Breast epithelium (tissue), 4 donors: ENCODE measurements at regions not wholly inside any gene's neighbourhood (a gene's known extent, or its start where the extent isn't known, plus 50 kb on each side); places are given as distances from the start of the nearest gene placed in this dataset.

Source experiments
- DNase-seq, 2 donors: peaks; one replicate each; pipeline ENCODE4 v3.0.0-alpha.2; 2019; ENCODE audit warnings: low spot score in 2 of 2
- H3K27ac ChIP-seq, 2 donors: fragments of 200-600 bp; sonication (generic) in 1 of 2; one replicate each; pipeline ENCODE4 v1.5.1; 2016 to 2019; ENCODE audit warnings: mild to moderate bottlenecking in 1 of 2
- H3K27me3 ChIP-seq, 2 donors: fragments of 200-600 bp; sonication (generic) in 1 of 2; one replicate each; pipeline versions ENCODE4 v1.5.1 to v1.6.0; 2017 to 2019; ENCODE audit warnings: control low read depth in 1 of 2, mild to moderate bottlenecking in 1 of 2
- H3K36me3 ChIP-seq: fragments of 200-600 bp; one replicate; pipeline ENCODE4 v1.5.1; 2019
- H3K4me1 ChIP-seq, 2 donors: fragments of 200-600 bp; sonication (generic); one replicate each; pipeline ENCODE4 v1.5.1; 2016 to 2019; ENCODE audit warnings: control low read depth in 1 of 2
- H3K4me3 ChIP-seq, 3 donors: fragments of 200-600 bp; sonication (generic); 1 replicate in 2 of 3; 2 replicates in 1 of 3; pipeline ENCODE4 v1.5.1; 2016 to 2019; ENCODE audit warnings: mild to moderate bottlenecking in 3 of 3, moderate library complexity in 2 of 3
- H3K9me3 ChIP-seq, 2 donors: fragments of 200-600 bp; sonication (generic) in 1 of 2; one replicate each; pipeline ENCODE4 v1.5.1; 2016 to 2019; ENCODE audit warnings: control low read depth in 1 of 2
- CTCF ChIP-seq, 3 donors: fragments of 450-650 bp; IDR thresholded peaks; one replicate each; pipeline ENCODE4 v1.5.1; 2016 to 2017; ENCODE audit warnings: antibody characterized with exemption in 3 of 3, mild to moderate bottlenecking in 3 of 3, moderate library complexity in 3 of 3
- POLR2A ChIP-seq: fragments of 450-650 bp; IDR thresholded peaks from one replicate; pipeline ENCODE4 v1.6.1; 2016; ENCODE audit warnings: antibody characterized with exemption, mild to moderate bottlenecking, moderate library complexity
- POLR2AphosphoS5 ChIP-seq, 3 donors: sonication (generic); formaldehyde crosslinking; IDR thresholded peaks; one replicate each; pipeline ENCODE4 v1.6.1; 2017; ENCODE audit warnings: antibody characterized with exemption in 3 of 3
- intact Hi-C: fragments of 100-400 bp; cut with DNase I; formaldehyde crosslinking; loops from one replicate; pipeline ENCODE4 v1.15.1; 2023; ENCODE audit warnings: low total_unique reads

GRCh38 chr4:165780735-165781134 lies 92.3 kb upstream of the TLL1 start:
- Histone ChIP-seq H3K4me1 (no peaks in the 10 kb centered on the region), H3K36me3 (no peaks in the 10 kb centered on the region), H3K9me3 (no peaks in the 10 kb centered on the region), H3K27ac (no peak overlapping the region), H3K4me3 (no peak overlapping the region), H3K27me3 (no peaks in the 10 kb centered on the region)
- TF ChIP-seq POLR2AphosphoS5 (IDR thresholded peaks at IDR 0.05) = no peak
- TF ChIP-seq CTCF (IDR thresholded peaks at IDR 0.05) = no peak
- TF ChIP-seq POLR2A = no peak
- DNase-seq = no peak
- intact Hi-C loops = no loop called here

GRCh38 chr4:165782623-165783022 lies 90.4 kb upstream of the TLL1 start:
- no peaks in the 10 kb centered on the region for H3K9me3 ChIP-seq
- H3K4me1 ChIP-seq = no peaks in the 10 kb centered on the region
- intact Hi-C loops = no loop called here
- no peak for DNase-seq
- no peaks in the 10 kb centered on the region for H3K36me3 ChIP-seq
- no peak overlapping the region for H3K4me3 ChIP-seq
- no peaks in the 10 kb centered on the region for H3K27me3 ChIP-seq
- TF ChIP-seq POLR2AphosphoS5 (IDR thresholded peaks at IDR 0.05) = no peak
- no peak overlapping the region for H3K27ac ChIP-seq

- no peak for TF ChIP-seq CTCF (IDR thresholded peaks at IDR 0.05)
- no peak for TF ChIP-seq POLR2AphosphoS5 (IDR thresholded peaks at IDR 0.05)
- no peak for TF ChIP-seq POLR2A
- Histone ChIP-seq H3K27ac (peak overlapping the region in 1 of 2 donors; percentile 9), H3K4me1 (no peaks in the 10 kb centered on the region), H3K27me3 (no peaks in the 10 kb centered on the region), H3K4me3 (no peak overlapping the region), H3K36me3 (no peaks in the 10 kb centered on the region), H3K9me3 (no peaks in the 10 kb centered on the region)
- intact Hi-C loops = no loop called here
- DNase-seq = no peak
These were observed 89.4 kb upstream of the TLL1 start for GRCh38 chr4:165783626-165784025.

- Histone ChIP-seq H3K9me3 (no peaks in the 10 kb centered on the region), H3K4me1 (no peaks in the 10 kb centered on the region), H3K36me3 (no peaks in the 10 kb centered on the region), H3K27me3 (no peaks in the 10 kb centered on the region), H3K4me3 (no peak overlapping the region), H3K27ac (peak overlapping the region in 1 of 2 donors; percentile 14)
- intact Hi-C loops = no loop called here
- DNase-seq = no peak
- TF ChIP-seq POLR2A (no peak), POLR2AphosphoS5 (IDR thresholded peaks at IDR 0.05) (no peak), CTCF (IDR thresholded peaks at IDR 0.05) (no peak)
These were observed 88.4 kb upstream of the TLL1 start for GRCh38 chr4:165784672-165785071.

GRCh38 chr4:165785337-165785736 lies 87.7 kb upstream of the TLL1 start:
- DNase-seq = no peak
- H3K36me3 ChIP-seq = no peaks in the 10 kb centered on the region
- TF ChIP-seq POLR2AphosphoS5 (IDR thresholded peaks at IDR 0.05) (no peak), POLR2A (no peak), CTCF (IDR thresholded peaks at IDR 0.05) (no peak)
- H3K27me3 ChIP-seq = no peaks in the 10 kb centered on the region
- intact Hi-C loops = no loop called here
- no peak overlapping the region for H3K4me3 ChIP-seq
- H3K27ac ChIP-seq = no peak overlapping the region
- no peaks in the 10 kb centered on the region for H3K4me1 ChIP-seq
- H3K9me3 ChIP-seq = no peaks in the 10 kb centered on the region
